HG03097 (cell line): ENCODE measurements at regions not wholly inside any gene's neighbourhood (a gene's known extent, or its start where the extent isn't known, plus 50 kb on each side); places are given as distances from the start of the nearest gene placed in this dataset.

ENCODE experiments used
- ATAC-seq: cut with Tn5 transposase; IDR thresholded peaks from one replicate; pipeline ENCODE4 v1.9.1; 2021; ENCODE audit not compliant: unreplicated experiment, low FRiP score

GRCh38 chr6:8608737-8609136, 173.4 kb upstream of the SLC35B3 start:
- no peak for ATAC-seq

- ATAC-seq = no peak
These were observed 154.8 kb upstream of the SLC35B3 start for GRCh38 chr6:8589941-8590729.

- ATAC-seq = no peak
These were observed 152.8 kb upstream of the SLC35B3 start for GRCh38 chr6:8588176-8588575.

GRCh38 chr6:8583291-8583690, 147.9 kb upstream of the SLC35B3 start:
- no peak for ATAC-seq

- ATAC-seq = no peak
These were observed 144.0 kb upstream of the SLC35B3 start for GRCh38 chr6:8579372-8579771.

- ATAC-seq = no peak
These were observed 142.7 kb upstream of the SLC35B3 start for GRCh38 chr6:8578006-8578405.

GRCh38 chr6:8574749-8575468, 139.6 kb upstream of the SLC35B3 start:
- no peak for ATAC-seq

GRCh38 chr6:8574311-8574710, 139.0 kb upstream of the SLC35B3 start:
- ATAC-seq = no peak

- no peak for ATAC-seq
These were observed 135.0 kb upstream of the SLC35B3 start for GRCh38 chr6:8570256-8570920.

- no peak for ATAC-seq
These were observed 126.8 kb upstream of the SLC35B3 start for GRCh38 chr6:8562125-8562524.

- no peak for ATAC-seq
These were observed 123.6 kb upstream of the SLC35B3 start for GRCh38 chr6:8558953-8559352.

- no peak for ATAC-seq
These were observed 121.8 kb upstream of the SLC35B3 start for GRCh38 chr6:8557014-8557748.

- no peak for ATAC-seq
These were observed 121.1 kb upstream of the SLC35B3 start for GRCh38 chr6:8556370-8557013.

- no peak for ATAC-seq
These were observed 116.6 kb upstream of the SLC35B3 start for GRCh38 chr6:8551993-8552392.

GRCh38 chr6:8551386-8551785, 116.0 kb upstream of the SLC35B3 start:
- no peak for ATAC-seq

- no peak for ATAC-seq
These were observed 113.9 kb upstream of the SLC35B3 start for GRCh38 chr6:8549074-8549790.

GRCh38 chr6:8546496-8546895, 111.2 kb upstream of the SLC35B3 start:
- no peak for ATAC-seq

- no peak for ATAC-seq
These were observed 110.0 kb upstream of the SLC35B3 start for GRCh38 chr6:8545336-8545735.

- ATAC-seq = no peak
These were observed 108.4 kb upstream of the SLC35B3 start for GRCh38 chr6:8543714-8544113.

- ATAC-seq = no peak
These were observed 104.1 kb upstream of the SLC35B3 start for GRCh38 chr6:8539453-8539852.
